Neural cell (in vitro differentiated cells): ENCODE measurements at regions not wholly inside any gene's neighbourhood (a gene's known extent, or its start where the extent isn't known, plus 50 kb on each side); places are given as distances from the start of the nearest gene placed in this dataset.
"Not testable (repeated sequence)": the region's sequence is repeated elsewhere in the genome, so short reads cannot be mapped to it uniquely, and the experiment has no call there.

Experiments used
- EP300 ChIP-seq: fragments of 450-650 bp; conservative IDR thresholded peaks from 2 replicates; pipeline ENCODE4 v1.6.1; 2014; ENCODE audit warnings: antibody characterized with exemption, mild to moderate bottlenecking, moderate library complexity; ENCODE audit not compliant: poor library complexity, severe bottlenecking
- EZH2 ChIP-seq: fragments of 200-600, 300-800 bp; shearing (Covaris generic), sonication (generic); IDR thresholded peaks from 2 replicates; pipeline ENCODE4 v1.6.1; 2014; ENCODE audit warnings: antibody characterized with exemption, low read length, borderline replicate concordance, mild to moderate bottlenecking; ENCODE audit not compliant: insufficient read depth, poor library complexity, severe bottlenecking
- POLR2AphosphoS5 ChIP-seq: IDR thresholded peaks from 2 replicates; pipeline ENCODE4 v1.6.1; 2012
- TF ChIP-seq, protein P1 (sequence below): fragments of 450-650 bp; IDR thresholded peaks from 2 replicates; pipeline ENCODE4 v1.5.1; 2014; ENCODE audit warnings: antibody characterized with exemption, mild to moderate bottlenecking, moderate library complexity; ENCODE audit not compliant: poor library complexity, severe bottlenecking
- TF ChIP-seq, protein P2 (sequence below): IDR thresholded peaks from 2 replicates; pipeline ENCODE4 v1.6.1; 2012; ENCODE audit warnings: borderline replicate concordance

DNA sequence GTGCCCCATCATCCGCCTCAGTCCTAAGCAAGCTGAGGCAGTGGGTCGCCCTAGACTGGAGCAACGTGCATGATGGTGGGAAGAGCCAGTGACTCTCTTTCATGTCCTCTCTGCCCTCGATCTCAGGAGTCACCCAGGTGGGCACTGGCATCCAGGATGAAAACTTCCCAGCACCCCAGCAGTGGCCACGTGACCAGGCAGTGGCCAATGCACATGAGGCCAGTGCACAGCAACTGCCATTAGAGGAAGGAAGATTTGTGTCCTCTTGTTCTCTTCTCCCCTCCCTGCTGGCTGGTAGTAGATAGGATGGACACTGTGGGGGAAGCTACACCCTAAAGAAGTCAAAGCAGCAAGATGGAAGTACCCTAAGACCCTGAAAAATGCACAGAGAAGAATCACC, 334.1 kb upstream of the SULF2 start:
- not testable (repeated sequence) for TF ChIP-seq EP300, EZH2, POLR2AphosphoS5
- TF ChIP-seq, protein P1, sequence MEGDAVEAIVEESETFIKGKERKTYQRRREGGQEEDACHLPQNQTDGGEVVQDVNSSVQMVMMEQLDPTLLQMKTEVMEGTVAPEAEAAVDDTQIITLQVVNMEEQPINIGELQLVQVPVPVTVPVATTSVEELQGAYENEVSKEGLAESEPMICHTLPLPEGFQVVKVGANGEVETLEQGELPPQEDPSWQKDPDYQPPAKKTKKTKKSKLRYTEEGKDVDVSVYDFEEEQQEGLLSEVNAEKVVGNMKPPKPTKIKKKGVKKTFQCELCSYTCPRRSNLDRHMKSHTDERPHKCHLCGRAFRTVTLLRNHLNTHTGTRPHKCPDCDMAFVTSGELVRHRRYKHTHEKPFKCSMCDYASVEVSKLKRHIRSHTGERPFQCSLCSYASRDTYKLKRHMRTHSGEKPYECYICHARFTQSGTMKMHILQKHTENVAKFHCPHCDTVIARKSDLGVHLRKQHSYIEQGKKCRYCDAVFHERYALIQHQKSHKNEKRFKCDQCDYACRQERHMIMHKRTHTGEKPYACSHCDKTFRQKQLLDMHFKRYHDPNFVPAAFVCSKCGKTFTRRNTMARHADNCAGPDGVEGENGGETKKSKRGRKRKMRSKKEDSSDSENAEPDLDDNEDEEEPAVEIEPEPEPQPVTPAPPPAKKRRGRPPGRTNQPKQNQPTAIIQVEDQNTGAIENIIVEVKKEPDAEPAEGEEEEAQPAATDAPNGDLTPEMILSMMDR = not testable (repeated sequence)
- TF ChIP-seq, protein P2, sequence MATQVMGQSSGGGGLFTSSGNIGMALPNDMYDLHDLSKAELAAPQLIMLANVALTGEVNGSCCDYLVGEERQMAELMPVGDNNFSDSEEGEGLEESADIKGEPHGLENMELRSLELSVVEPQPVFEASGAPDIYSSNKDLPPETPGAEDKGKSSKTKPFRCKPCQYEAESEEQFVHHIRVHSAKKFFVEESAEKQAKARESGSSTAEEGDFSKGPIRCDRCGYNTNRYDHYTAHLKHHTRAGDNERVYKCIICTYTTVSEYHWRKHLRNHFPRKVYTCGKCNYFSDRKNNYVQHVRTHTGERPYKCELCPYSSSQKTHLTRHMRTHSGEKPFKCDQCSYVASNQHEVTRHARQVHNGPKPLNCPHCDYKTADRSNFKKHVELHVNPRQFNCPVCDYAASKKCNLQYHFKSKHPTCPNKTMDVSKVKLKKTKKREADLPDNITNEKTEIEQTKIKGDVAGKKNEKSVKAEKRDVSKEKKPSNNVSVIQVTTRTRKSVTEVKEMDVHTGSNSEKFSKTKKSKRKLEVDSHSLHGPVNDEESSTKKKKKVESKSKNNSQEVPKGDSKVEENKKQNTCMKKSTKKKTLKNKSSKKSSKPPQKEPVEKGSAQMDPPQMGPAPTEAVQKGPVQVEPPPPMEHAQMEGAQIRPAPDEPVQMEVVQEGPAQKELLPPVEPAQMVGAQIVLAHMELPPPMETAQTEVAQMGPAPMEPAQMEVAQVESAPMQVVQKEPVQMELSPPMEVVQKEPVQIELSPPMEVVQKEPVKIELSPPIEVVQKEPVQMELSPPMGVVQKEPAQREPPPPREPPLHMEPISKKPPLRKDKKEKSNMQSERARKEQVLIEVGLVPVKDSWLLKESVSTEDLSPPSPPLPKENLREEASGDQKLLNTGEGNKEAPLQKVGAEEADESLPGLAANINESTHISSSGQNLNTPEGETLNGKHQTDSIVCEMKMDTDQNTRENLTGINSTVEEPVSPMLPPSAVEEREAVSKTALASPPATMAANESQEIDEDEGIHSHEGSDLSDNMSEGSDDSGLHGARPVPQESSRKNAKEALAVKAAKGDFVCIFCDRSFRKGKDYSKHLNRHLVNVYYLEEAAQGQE = not testable (repeated sequence)
